SK-N-SH treated with all-trans-retinoic acid at 6 μM for 48 hours (cell line): ENCODE measurements at regions not wholly inside any gene's neighbourhood (a gene's known extent, or its start where the extent isn't known, plus 50 kb on each side); places are given as distances from the start of the nearest gene placed in this dataset.
"Not testable (repeated sequence)": the region's sequence is repeated elsewhere in the genome, so short reads cannot be mapped to it uniquely, and the experiment has no call there.

Experiments
- ATAC-seq: fragments of 200-7000 bp; cut with Tn5 transposase; 3 replicates; pipeline ENCODE4 v1.9.1; 2020; ENCODE audit warnings: mild to moderate bottlenecking, moderate library complexity
- ARNTL ChIP-seq: fragments of 450-650 bp; formaldehyde crosslinking; IDR thresholded peaks from 2 replicates; pipeline ENCODE4 v1.5.0; 2020; ENCODE audit warnings: low read depth, mild to moderate bottlenecking, moderate library complexity, borderline replicate concordance
- BACH2 ChIP-seq: fragments of 250-450 bp; sonication (Bioruptor Pico); IDR thresholded peaks from 2 replicates; pipeline ENCODE4 v1.9.0; 2021; ENCODE audit warnings: mild to moderate bottlenecking, borderline replicate concordance
- CREB5 ChIP-seq: fragments of 250-450 bp; sonication (Bioruptor Pico); IDR thresholded peaks from 2 replicates; pipeline ENCODE4 v1.5.1; 2020; ENCODE audit warnings: low read depth, mild to moderate bottlenecking, moderate library complexity
- CSDC2 ChIP-seq: fragments of 250-450 bp; sonication (Bioruptor Pico); IDR thresholded peaks from 2 replicates; pipeline ENCODE4 v1.5.0; 2020; ENCODE audit warnings: mild to moderate bottlenecking, moderate library complexity
- CSRNP3 ChIP-seq: fragments of 250-450 bp; sonication (Bioruptor Pico); IDR thresholded peaks from 2 replicates; pipeline ENCODE4 v1.5.1; 2021; ENCODE audit warnings: mild to moderate bottlenecking, moderate library complexity
- ESRRG ChIP-seq: fragments of 250-450 bp; sonication (Bioruptor Pico); IDR thresholded peaks from 2 replicates; pipeline ENCODE4 v1.6.1; 2021; ENCODE audit warnings: mild to moderate bottlenecking
- ISL1 ChIP-seq: fragments of 250-450 bp; sonication (Bioruptor Pico); IDR thresholded peaks from 2 replicates; pipeline ENCODE4 v2.1.2; 2022; ENCODE audit warnings: mild to moderate bottlenecking, moderate library complexity
- OSR1 ChIP-seq: fragments of 250-450 bp; sonication (Bioruptor Pico); IDR thresholded peaks from 2 replicates; pipeline ENCODE4 v1.8.0; 2022; ENCODE audit warnings: moderate library complexity, mild to moderate bottlenecking, inconsistent platforms
- PATZ1 ChIP-seq: fragments of 250-450 bp; sonication (Bioruptor Pico); IDR thresholded peaks from 2 replicates; pipeline ENCODE4 v1.8.0; 2020; ENCODE audit warnings: mild to moderate bottlenecking, moderate library complexity, borderline replicate concordance
- POU6F1 ChIP-seq: fragments of 250-450 bp; sonication (Bioruptor Pico); IDR thresholded peaks from 2 replicates; pipeline ENCODE4 v1.8.0; 2021; ENCODE audit warnings: low read depth, mild to moderate bottlenecking, moderate library complexity, borderline replicate concordance
- RARB ChIP-seq: fragments of 250-450 bp; sonication (Bioruptor Pico); IDR thresholded peaks from 2 replicates; pipeline ENCODE4 v1.8.0; 2021; ENCODE audit warnings: mild to moderate bottlenecking, moderate library complexity
- TCF4 ChIP-seq: fragments of 250-450 bp; sonication (Bioruptor Pico); IDR thresholded peaks from 2 replicates; pipeline ENCODE4 v1.8.0; 2021; ENCODE audit warnings: mild to moderate bottlenecking, moderate library complexity, borderline replicate concordance
- TSHZ2 ChIP-seq: fragments of 250-450 bp; sonication (Bioruptor Pico); IDR thresholded peaks from 2 replicates; pipeline ENCODE4 v1.5.0; 2020; ENCODE audit warnings: mild to moderate bottlenecking, moderate library complexity
- ZC3H10 ChIP-seq: fragments of 250-450 bp; sonication (Bioruptor Pico); IDR thresholded peaks from 2 replicates; pipeline ENCODE4 v1.5.1; 2021; ENCODE audit warnings: mild to moderate bottlenecking, moderate library complexity
- ZFP3 ChIP-seq: fragments of 250-450 bp; sonication (Bioruptor Pico); IDR thresholded peaks from 2 replicates; pipeline ENCODE4 v1.5.0; 2020; ENCODE audit warnings: mild to moderate bottlenecking, moderate library complexity
- ZFP30 ChIP-seq: fragments of 450-650 bp; formaldehyde crosslinking; IDR thresholded peaks from 2 replicates; pipeline ENCODE4 v1.5.0; 2022; ENCODE audit warnings: mild to moderate bottlenecking, moderate library complexity
- ZNF565 ChIP-seq: fragments of 450-650 bp; formaldehyde crosslinking; conservative IDR thresholded peaks from 2 replicates; pipeline ENCODE4 v1.5.0; 2020; ENCODE audit warnings: low read depth, mild to moderate bottlenecking, moderate library complexity
- ZNF70 ChIP-seq: fragments of 450-650 bp; formaldehyde crosslinking; IDR thresholded peaks from 2 replicates; pipeline ENCODE4 v1.5.0; 2020; ENCODE audit warnings: mild to moderate bottlenecking, moderate library complexity
- ZNF8 ChIP-seq: fragments of 450-650 bp; formaldehyde crosslinking; IDR thresholded peaks from 2 replicates; pipeline ENCODE4 v1.5.0; 2020; ENCODE audit warnings: mild to moderate bottlenecking, moderate library complexity

GRCh38 chr11:38339835-38340440 is 1741.9 kb upstream of the RAG2 start:
- no peak for ATAC-seq
- TF ChIP-seq CSDC2 (CRISPR knock-in tag): no peak

GRCh38 chr11:38338022-38338421 is 1740.0 kb upstream of the RAG2 start:
- ATAC-seq: not testable (repeated sequence)

GRCh38 chr11:38332046-38332445 is 1734.0 kb upstream of the RAG2 start:
- no peak for TF ChIP-seq BACH2 (CRISPR knock-in tag)
- no peak for TF ChIP-seq ZC3H10 (CRISPR knock-in tag)
- no peak for TF ChIP-seq PATZ1 (CRISPR knock-in tag)
- TF ChIP-seq ISL1 (CRISPR knock-in tag): no peak
- TF ChIP-seq TSHZ2 (CRISPR knock-in tag): no peak
- TF ChIP-seq ZNF70: no peak
- no peak for TF ChIP-seq ESRRG (CRISPR knock-in tag)
- TF ChIP-seq ZFP30 (CRISPR knock-in tag): no peak
- no peak for TF ChIP-seq ZFP3 (CRISPR knock-in tag)
- no peak for TF ChIP-seq TCF4
- no peak for TF ChIP-seq ZNF565
- no peak for TF ChIP-seq POU6F1 (CRISPR knock-in tag)
- TF ChIP-seq ARNTL (CRISPR knock-in tag): no peak
- no peak for TF ChIP-seq CSRNP3 (CRISPR knock-in tag)
- TF ChIP-seq ZNF8 (CRISPR knock-in tag): no peak
- no peak for TF ChIP-seq OSR1
- ATAC-seq: no peak

GRCh38 chr11:38330578-38330977 is 1732.5 kb upstream of the RAG2 start:
- TF ChIP-seq RARB (CRISPR knock-in tag) (no peak), ESRRG (CRISPR knock-in tag) (no peak), BACH2 (CRISPR knock-in tag) (no peak), ISL1 (CRISPR knock-in tag) (no peak), ZFP3 (CRISPR knock-in tag) (no peak), TCF4 (no peak), CREB5 (CRISPR knock-in tag) (no peak), ZC3H10 (CRISPR knock-in tag) (no peak), POU6F1 (CRISPR knock-in tag) (no peak), CSRNP3 (CRISPR knock-in tag) (no peak)
- ATAC-seq: no peak
